Sigmoid colon (tissue), 6 donors: ENCODE measurements at regions not wholly inside any gene's neighbourhood (a gene's known extent, or its start where the extent isn't known, plus 50 kb on each side); places are given as distances from the start of the nearest gene placed in this dataset.

Experiments used
- DNase-seq: peaks from one replicate; pipeline ENCODE4 v3.0.0-alpha.2; 2019
- H3K27ac ChIP-seq, 4 donors: fragments of 200-600 bp; sonication (generic); one replicate each; pipeline ENCODE4 v1.5.1; 2016 to 2019; ENCODE audit warnings: mild to moderate bottlenecking in 1 of 4
- H3K27me3 ChIP-seq, 3 donors: fragments of 200-600 bp; sonication (generic); one replicate each; pipeline ENCODE4 v1.5.1; 2019; ENCODE audit warnings: mild to moderate bottlenecking in 1 of 3
- H3K36me3 ChIP-seq, 4 donors: fragments of 200-600 bp; sonication (generic); one replicate each; pipeline ENCODE4 v1.5.1; 2016 to 2019
- H3K4me1 ChIP-seq, 4 donors: fragments of 200-600 bp; sonication (generic); one replicate each; pipeline ENCODE4 v1.5.1; 2017 to 2019
- H3K4me3 ChIP-seq, 4 donors: fragments of 200-600 bp; sonication (generic); one replicate each; pipeline ENCODE4 v1.5.1; 2017 to 2019; ENCODE audit warnings: mild to moderate bottlenecking in 2 of 4, moderate library complexity in 1 of 4
- H3K9me3 ChIP-seq, 4 donors: fragments of 200-600 bp in 3 of 4; sonication (generic) in 3 of 4; one replicate each; pipeline versions ENCODE4 v1.5.1 to v1.6.1; 2013 to 2019
- EP300 ChIP-seq, 4 donors: sonication (generic); formaldehyde crosslinking; IDR thresholded peaks; one replicate each; pipeline ENCODE4 v1.6.1; 2017; ENCODE audit warnings: antibody characterized with exemption in 4 of 4
- POLR2A ChIP-seq, 2 donors: fragments of 450-650 bp; IDR thresholded peaks; one replicate each; pipeline ENCODE4 v1.6.1; 2016; ENCODE audit warnings: antibody characterized with exemption in 2 of 2, mild to moderate bottlenecking in 2 of 2, moderate library complexity in 2 of 2
- POLR2AphosphoS5 ChIP-seq, 4 donors: sonication (generic); formaldehyde crosslinking; IDR thresholded peaks; one replicate each; pipeline ENCODE4 v1.6.1; 2017; ENCODE audit warnings: antibody characterized with exemption in 4 of 4
- WGBS, 2 donors: extraction: QIAGEN DNeasy Blood & Tissue Kit; methylation state at CpG; one replicate each; pipeline ENCODE4 v1.1.7; 2013; 5-methylcytosine and 5-hydroxymethylcytosine counted together
- intact Hi-C: fragments of 100-400 bp; cut with DNase I; formaldehyde crosslinking; loops from one replicate; pipeline ENCODE4 v1.15.1; 2023
- TF ChIP-seq, protein P1 (sequence below), 4 experiments: fragments of 450-650 bp in 3 of 4; fragments of 200-600 bp in 1 of 4; IDR thresholded peaks; one replicate each; pipeline ENCODE4 v1.5.1; 2016 to 2019; ENCODE audit warnings: antibody characterized with exemption in 4 of 4, mild to moderate bottlenecking in 3 of 4, moderate library complexity in 2 of 4
- donor health status: healthy with polysubstance abuse.
- donor health status: healthy.

DNA sequence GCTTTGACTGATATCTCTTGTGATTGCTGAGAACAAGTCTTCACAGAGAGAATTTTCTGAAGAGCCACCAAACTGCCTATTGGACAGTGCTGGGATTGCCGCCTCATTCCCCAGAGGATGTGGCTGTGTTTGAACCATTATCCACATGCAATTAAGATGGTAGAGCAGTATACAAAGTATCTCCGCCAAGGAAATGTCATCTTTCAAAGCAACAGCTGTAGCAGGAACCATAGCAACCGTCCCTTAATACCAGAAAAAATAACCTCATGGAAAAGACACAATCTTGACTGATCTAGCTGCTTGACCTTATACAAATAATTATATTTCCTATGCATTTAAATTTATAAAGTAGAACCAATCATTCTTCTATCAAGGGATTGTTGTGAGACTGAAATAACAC, 772.6 kb upstream of the FAM98A start:
- Histone ChIP-seq H3K9me3 (no peaks in the 10 kb centered on the region), H3K36me3 (no peaks in the 10 kb centered on the region), H3K27me3 (no peaks in the 10 kb centered on the region), H3K27ac (no peak overlapping the region), H3K4me3 (no peak overlapping the region), H3K4me1 (no peaks in the 10 kb centered on the region)
- intact Hi-C loops: no loop called here
- TF ChIP-seq EP300 (IDR thresholded peaks at IDR 0.05) (no peak), POLR2A (IDR thresholded peaks at IDR 0.05) (no peak), POLR2AphosphoS5 (IDR thresholded peaks at IDR 0.05) (no peak)
- TF ChIP-seq, protein P1, sequence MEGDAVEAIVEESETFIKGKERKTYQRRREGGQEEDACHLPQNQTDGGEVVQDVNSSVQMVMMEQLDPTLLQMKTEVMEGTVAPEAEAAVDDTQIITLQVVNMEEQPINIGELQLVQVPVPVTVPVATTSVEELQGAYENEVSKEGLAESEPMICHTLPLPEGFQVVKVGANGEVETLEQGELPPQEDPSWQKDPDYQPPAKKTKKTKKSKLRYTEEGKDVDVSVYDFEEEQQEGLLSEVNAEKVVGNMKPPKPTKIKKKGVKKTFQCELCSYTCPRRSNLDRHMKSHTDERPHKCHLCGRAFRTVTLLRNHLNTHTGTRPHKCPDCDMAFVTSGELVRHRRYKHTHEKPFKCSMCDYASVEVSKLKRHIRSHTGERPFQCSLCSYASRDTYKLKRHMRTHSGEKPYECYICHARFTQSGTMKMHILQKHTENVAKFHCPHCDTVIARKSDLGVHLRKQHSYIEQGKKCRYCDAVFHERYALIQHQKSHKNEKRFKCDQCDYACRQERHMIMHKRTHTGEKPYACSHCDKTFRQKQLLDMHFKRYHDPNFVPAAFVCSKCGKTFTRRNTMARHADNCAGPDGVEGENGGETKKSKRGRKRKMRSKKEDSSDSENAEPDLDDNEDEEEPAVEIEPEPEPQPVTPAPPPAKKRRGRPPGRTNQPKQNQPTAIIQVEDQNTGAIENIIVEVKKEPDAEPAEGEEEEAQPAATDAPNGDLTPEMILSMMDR (IDR thresholded peaks at IDR 0.05): no peak
- DNase-seq: no peak
- WGBS, 2 donors: 79 to 80% methylated on average over 3 of the region's 3 CpGs

DNA sequence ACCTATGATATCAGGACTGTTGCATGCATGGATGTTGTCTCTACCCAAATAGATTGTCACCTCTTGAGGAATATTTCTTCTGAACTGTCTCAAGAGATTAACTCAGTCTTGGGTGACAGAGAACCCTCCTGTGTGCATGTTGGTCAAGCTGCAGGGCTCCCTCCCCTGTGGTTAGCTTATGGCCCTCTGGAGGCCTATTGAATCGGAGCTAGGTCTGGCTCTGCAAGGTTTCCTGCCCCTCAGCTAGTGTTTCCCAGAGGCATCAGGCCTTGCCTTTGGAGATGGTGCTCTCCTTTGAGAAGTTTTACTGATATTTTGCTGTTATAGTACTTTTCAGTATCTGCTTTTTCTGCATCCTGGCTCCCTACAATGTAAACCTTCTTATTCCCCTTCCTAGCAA, 769.2 kb upstream of the FAM98A start:
- no peaks in the 10 kb centered on the region for H3K9me3 ChIP-seq
- H3K27ac ChIP-seq: no peak overlapping the region
- 52 to 80% methylated on average over 1 of the region's 1 CpG for WGBS, 2 donors
- no peak for DNase-seq
- H3K27me3 ChIP-seq: no peaks in the 10 kb centered on the region
- peaks cover 0 to 2% (median 0%) of the 10 kb centered on the region in 4 donors for H3K4me1 ChIP-seq
- no peak overlapping the region for H3K4me3 ChIP-seq
- intact Hi-C loops: no loop called here
- TF ChIP-seq POLR2AphosphoS5 (IDR thresholded peaks at IDR 0.05) (no peak), POLR2A (IDR thresholded peaks at IDR 0.05) (no peak), EP300 (IDR thresholded peaks at IDR 0.05) (no peak)
- TF ChIP-seq, protein P1 (IDR thresholded peaks at IDR 0.05): no peak
- H3K36me3 ChIP-seq: no peaks in the 10 kb centered on the region

DNA sequence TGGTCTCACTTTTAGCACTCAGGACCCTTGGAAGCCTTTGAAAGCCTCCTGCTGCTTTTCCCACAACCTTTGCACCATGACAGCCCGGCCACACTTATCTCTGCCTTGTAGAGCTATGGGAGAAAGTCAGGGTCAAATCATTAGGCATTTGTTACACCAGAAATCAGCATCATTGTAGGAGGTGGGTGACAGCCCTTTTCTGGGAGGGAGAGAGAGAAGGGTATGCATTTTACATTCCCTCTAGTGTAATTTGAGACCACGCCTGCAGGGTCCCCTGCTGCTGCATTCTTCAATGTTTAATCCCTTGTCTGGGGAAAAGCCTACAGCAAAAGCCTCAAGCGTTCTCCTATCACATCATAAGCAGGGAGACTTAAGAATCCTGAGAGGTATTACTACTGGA, 766.8 kb upstream of the FAM98A start:
- DNase-seq: no peak
- WGBS, 2 donors: 39 to 56% methylated on average over 3 of the region's 3 CpGs
- Histone ChIP-seq H3K4me1 (peaks cover 0 to 8% (median 0%) of the 10 kb centered on the region in 4 donors), H3K9me3 (no peaks in the 10 kb centered on the region), H3K36me3 (no peaks in the 10 kb centered on the region), H3K27me3 (no peaks in the 10 kb centered on the region), H3K4me3 (no peak overlapping the region), H3K27ac (no peak overlapping the region)
- intact Hi-C loops: no loop called here
- no peak for TF ChIP-seq EP300 (IDR thresholded peaks at IDR 0.05)
- TF ChIP-seq POLR2AphosphoS5 (IDR thresholded peaks at IDR 0.05): no peak
- TF ChIP-seq, protein P1 (IDR thresholded peaks at IDR 0.05): no peak
- no peak for TF ChIP-seq POLR2A (IDR thresholded peaks at IDR 0.05)

DNA sequence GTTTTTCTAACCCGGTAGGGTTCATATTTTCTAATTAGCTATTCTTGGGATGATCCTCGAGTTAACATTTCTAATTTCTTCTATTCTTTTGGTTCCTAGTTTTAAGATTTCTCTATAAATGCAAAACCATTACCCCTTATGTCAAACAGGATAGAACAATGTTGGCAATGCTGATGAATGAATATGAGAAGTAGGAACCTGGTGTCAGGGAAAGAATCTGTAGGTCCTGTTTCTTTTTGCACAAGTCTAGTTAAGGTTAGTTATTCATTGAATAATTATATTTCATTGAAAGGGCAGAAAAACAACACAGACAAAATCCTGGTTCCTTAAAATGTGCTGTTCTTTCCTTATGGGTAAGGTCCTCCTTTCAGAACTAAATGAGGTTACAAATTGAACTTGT, 766.4 kb upstream of the FAM98A start:
- intact Hi-C loops: no loop called here
- no peak overlapping the region for H3K4me3 ChIP-seq
- H3K27ac ChIP-seq: no peak overlapping the region
- no peaks in the 10 kb centered on the region for H3K27me3 ChIP-seq
- no peaks in the 10 kb centered on the region for H3K36me3 ChIP-seq
- no peaks in the 10 kb centered on the region for H3K9me3 ChIP-seq
- no peak for DNase-seq
- 81 to 83% methylated on average over 2 of the region's 2 CpGs for WGBS, 2 donors
- TF ChIP-seq POLR2AphosphoS5 (IDR thresholded peaks at IDR 0.05) (no peak), POLR2A (IDR thresholded peaks at IDR 0.05) (no peak), EP300 (IDR thresholded peaks at IDR 0.05) (no peak)
- TF ChIP-seq, protein P1 (IDR thresholded peaks at IDR 0.05): no peak
- peaks cover 0 to 8% (median 0%) of the 10 kb centered on the region in 4 donors for H3K4me1 ChIP-seq

DNA sequence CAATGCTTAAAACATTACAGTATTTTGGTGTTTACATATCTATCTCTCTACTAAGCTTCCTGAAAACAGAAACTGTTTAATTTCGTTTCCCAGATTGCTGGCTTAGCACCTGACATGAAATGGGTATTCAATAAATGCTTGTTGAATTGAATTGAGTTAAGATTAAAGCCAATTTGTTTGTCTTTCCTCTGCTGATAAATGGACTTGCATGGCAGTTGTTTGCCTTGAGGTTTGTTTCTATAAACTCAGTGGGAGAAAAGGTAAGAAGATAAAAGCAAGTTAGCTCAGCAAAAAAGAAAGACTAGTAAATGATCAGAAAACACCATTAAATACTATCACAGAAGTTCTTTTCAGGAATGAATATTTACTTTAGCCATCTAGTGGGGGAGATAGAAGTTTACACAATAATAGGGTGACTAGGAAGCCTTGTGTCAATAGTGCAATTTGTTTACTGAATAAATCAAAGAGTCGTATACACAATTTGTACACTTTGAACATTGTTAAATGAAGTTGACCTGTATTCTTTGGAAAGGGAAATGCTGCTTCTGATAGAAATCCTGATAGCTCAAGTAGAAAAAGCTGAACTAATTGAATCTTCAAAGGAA, 754.5 kb upstream of the FAM98A start:
- intact Hi-C loops: no loop called here
- TF ChIP-seq POLR2A (IDR thresholded peaks at IDR 0.05): no peak
- TF ChIP-seq, protein P1 (IDR thresholded peaks at IDR 0.05): no peak
- TF ChIP-seq POLR2AphosphoS5 (IDR thresholded peaks at IDR 0.05): no peak
- no peak for TF ChIP-seq EP300 (IDR thresholded peaks at IDR 0.05)
- WGBS, 2 donors: 5 to 36% methylated on average over 2 of the region's 2 CpGs

More for the DNA sequence above, 754.5 kb upstream of the FAM98A start:
- H3K27ac ChIP-seq: no peak overlapping the region
- no peaks in the 10 kb centered on the region for H3K9me3 ChIP-seq
- no peaks in the 10 kb centered on the region for H3K4me1 ChIP-seq
- H3K4me3 ChIP-seq: no peak overlapping the region
- H3K36me3 ChIP-seq: no peaks in the 10 kb centered on the region
- no peaks in the 10 kb centered on the region for H3K27me3 ChIP-seq
- no peak for DNase-seq
